HCT116 (cell line): ENCODE measurements at regions not wholly inside any gene's neighbourhood (a gene's known extent, or its start where the extent isn't known, plus 50 kb on each side); places are given as distances from the start of the nearest gene placed in this dataset.

Experiments used
- ATAC-seq: fragments of 200-7000 bp; cut with Tn5 transposase; 2 replicates; pipeline ENCODE4 v1.9.1; 2020; ENCODE audit warnings: mild to moderate bottlenecking, moderate library complexity
- BruUV-seq: library from RNA; stranded (reverse); fragments of 400-500 nt; replicated peaks from 2 replicates; lab custom pipeline; 2021; lab: Mats Ljungman, UMichigan
- CTCF ChIA-PET: fragments of 300-600 bp; sonication (Branson Sonifier 250); formaldehyde crosslinking; loops from one replicate; lab custom pipeline; 2021; ENCODE audit warnings: antibody characterized with exemption; lab: Charles Lee
- POLR2A ChIA-PET: fragments of 300-600, 350-600 bp; sonication (Branson Sonifier 250); formaldehyde crosslinking; loops from one replicate; lab custom pipeline; 2021; ENCODE audit warnings: antibody characterized with exemption; lab: Charles Lee
- RAD21 ChIA-PET, 2 experiments: fragments of 300-600 bp; sonication (Branson Sonifier 250); formaldehyde crosslinking; loops; one replicate each; lab custom pipeline; 2023; ENCODE audit warnings: low total read pairs in 2 of 2; ENCODE audit not compliant: uncharacterized antibody in 2 of 2, unreplicated experiment in 2 of 2, low non-redundant PET in 1 of 2; lab: Charles Lee
- DNase-seq: peaks from one replicate; pipeline ENCODE4 v3.0.0-alpha.2; 2010; ENCODE audit warnings: low read depth, low spot score
- H2AFZ ChIP-seq: fragments of 200-600 bp; shearing (Covaris generic), sonication (generic); 2 replicates; pipeline ENCODE4 v1.6.1; 2017; ENCODE audit warnings: low read depth, mixed run types, mixed read lengths, antibody characterized with exemption, low read length; ENCODE audit not compliant: poor library complexity, severe bottlenecking
- H3K27ac ChIP-seq: 2 replicates; pipeline ENCODE4 v1.5.1; 2012; ENCODE audit warnings: low read depth, low read length
- H3K27me3 ChIP-seq: fragments of 200-600 bp; sonication (generic); 2 replicates; pipeline ENCODE4 v1.6.1; 2016; ENCODE audit warnings: mixed run types, low read length, mixed read lengths; ENCODE audit not compliant: insufficient read depth
- H3K36me3 ChIP-seq, 2 experiments: fragments of 200-500 bp in 1 of 2; fragments of 200-600 bp in 1 of 2; sonication (Bioruptor generic) in 1 of 2; sonication (generic) in 1 of 2; 2 replicates each; pipeline versions ENCODE4 v1.5.1 to v1.6.1; 2014 to 2016; ENCODE audit warnings: low read length in 2 of 2, inconsistent platforms in 1 of 2, mixed read lengths in 1 of 2, mixed run types in 1 of 2; ENCODE audit not compliant: insufficient read depth in 2 of 2, control insufficient read depth in 1 of 2
- H3K4me1 ChIP-seq, 2 experiments: fragments of 200-600 bp in 1 of 2; sonication (generic) in 1 of 2; 2 replicates each; pipeline versions ENCODE4 v1.5.1 to v1.6.1; 2012 to 2017; ENCODE audit warnings: low read length in 2 of 2, inconsistent platforms in 1 of 2, mild to moderate bottlenecking in 1 of 2, mixed read lengths in 1 of 2, mixed run types in 1 of 2, moderate library complexity in 1 of 2; ENCODE audit not compliant: insufficient read depth in 2 of 2, control insufficient read depth in 1 of 2
- H3K4me2 ChIP-seq: fragments of 200-600 bp; sonication (generic); 2 replicates; pipeline ENCODE4 v1.6.1; 2017; ENCODE audit warnings: mixed run types, low read length, mixed read lengths
- H3K4me3 ChIP-seq, 2 experiments: fragments of 200-600 bp in 1 of 2; sonication (generic) in 1 of 2; replicated peaks in 1 of 2; 2 replicates each; pipeline ENCODE4 v1.5.1; 2011 to 2016; ENCODE audit warnings: low read length in 2 of 2, control low read depth in 1 of 2, low read depth in 1 of 2, mild to moderate bottlenecking in 1 of 2, mixed read lengths in 1 of 2, mixed run types in 1 of 2
- H3K79me2 ChIP-seq: fragments of 200-600 bp; sonication (generic); 2 replicates; pipeline ENCODE4 v1.6.1; 2017; ENCODE audit warnings: mild to moderate bottlenecking, mixed run types, low read length, moderate library complexity, mixed read lengths; ENCODE audit not compliant: insufficient read depth
- H3K9ac ChIP-seq: fragments of 200-600 bp; sonication (generic); 2 replicates; pipeline ENCODE4 v1.6.1; 2016; ENCODE audit warnings: low read length, mixed read lengths
- H3K9me2 ChIP-seq: fragments of 200-600 bp; sonication (generic), shearing (Covaris generic); 2 replicates; pipeline ENCODE4 v1.6.1; 2017; ENCODE audit warnings: mixed run types, mild to moderate bottlenecking, moderate library complexity; ENCODE audit not compliant: insufficient read depth
- H3K9me3 ChIP-seq, 2 experiments: fragments of 200-500 bp in 1 of 2; fragments of 200-600 bp in 1 of 2; sonication (Bioruptor generic) in 1 of 2; sonication (generic) in 1 of 2; 2 replicates each; pipeline ENCODE4 v1.6.1; 2014 to 2017; ENCODE audit warnings: low read length in 2 of 2, mixed read lengths in 2 of 2, inconsistent platforms in 1 of 2, low read depth in 1 of 2, mild to moderate bottlenecking in 1 of 2, mixed run types in 1 of 2, moderate library complexity in 1 of 2; ENCODE audit not compliant: control insufficient read depth in 1 of 2, insufficient read depth in 1 of 2
- H4K20me1 ChIP-seq: fragments of 200-600 bp; sonication (generic), shearing (Covaris generic); 2 replicates; pipeline ENCODE4 v1.6.1; 2017; ENCODE audit warnings: mixed run types, mild to moderate bottlenecking, moderate library complexity; ENCODE audit not compliant: insufficient read depth
- CBX3 ChIP-seq: IDR thresholded peaks from 2 replicates; pipeline ENCODE4 v1.6.1; 2012; ENCODE audit warnings: low read depth
- CEBPB ChIP-seq: IDR thresholded peaks from 2 replicates; pipeline ENCODE4 v1.6.1; 2012; ENCODE audit warnings: low read depth
- EGR1 ChIP-seq: IDR thresholded peaks from 2 replicates; pipeline ENCODE4 v1.6.1; 2012; ENCODE audit warnings: low read depth
- ELF1 ChIP-seq: IDR thresholded peaks from 2 replicates; pipeline ENCODE4 v1.6.1; 2012; ENCODE audit warnings: low read depth, borderline replicate concordance
- EZH2 ChIP-seq: fragments of 200-600 bp; sonication (generic); IDR thresholded peaks from 2 replicates; pipeline ENCODE4 v1.6.1; 2017; ENCODE audit warnings: antibody characterized with exemption, mixed run types
- FOSL1 ChIP-seq: IDR thresholded peaks from 2 replicates; pipeline ENCODE4 v1.6.1; 2012; ENCODE audit warnings: low read depth
- RAD21 ChIP-seq: IDR thresholded peaks from 2 replicates; pipeline ENCODE4 v1.6.1; 2012; ENCODE audit warnings: low read depth, mild to moderate bottlenecking
- SIN3A ChIP-seq: IDR thresholded peaks from 2 replicates; pipeline ENCODE4 v1.6.1; 2012; ENCODE audit warnings: low read depth
- ZFX ChIP-seq: fragments of 450-650 bp; IDR thresholded peaks from 2 replicates; pipeline ENCODE4 v1.6.1; 2017
- intact Hi-C: fragments of 100-400 bp; cut with micrococcal nuclease; formaldehyde crosslinking; loops from 2 replicates; pipeline ENCODE4 v1.10.0; 2022
- TF ChIP-seq, protein P1 (sequence below): IDR thresholded peaks from 2 replicates; pipeline ENCODE4 v1.6.1; 2012; ENCODE audit warnings: low read depth
- TF ChIP-seq, protein P2 (sequence below), 3 experiments: fragments of 200-600 bp in 1 of 3; sonication (generic) in 1 of 3; IDR thresholded peaks in 2 of 3; conservative IDR thresholded peaks in 1 of 3; 2 replicates each; pipeline ENCODE4 v1.5.1; 2012 to 2017; ENCODE audit warnings: low read depth in 2 of 3, low read length in 2 of 3, antibody characterized with exemption in 1 of 3, borderline replicate concordance in 1 of 3, control low read depth in 1 of 3, mild to moderate bottlenecking in 1 of 3, mixed read lengths in 1 of 3, mixed run types in 1 of 3, moderate library complexity in 1 of 3; ENCODE audit not compliant: insufficient read depth in 1 of 3

DNA sequence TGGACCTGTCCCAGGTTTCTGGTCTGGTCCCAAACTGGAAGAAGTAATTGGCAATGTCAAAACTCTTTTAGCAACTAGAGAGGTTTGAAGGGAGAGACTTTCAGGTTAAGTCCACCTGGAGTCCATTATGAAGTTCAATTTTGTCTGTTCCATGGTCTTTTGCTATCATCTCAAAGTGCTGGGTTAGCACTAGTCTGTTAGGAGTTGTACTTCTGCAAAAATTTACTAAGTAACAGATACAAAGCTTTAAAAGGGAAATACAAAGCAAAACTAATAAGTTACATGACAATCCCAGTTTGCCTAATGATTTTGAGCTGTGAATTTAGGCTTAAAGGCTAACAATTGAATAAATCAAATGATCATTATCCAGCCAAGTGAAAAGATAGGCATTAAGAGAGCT is 643.9 kb downstream of the C12orf50 start:
- H3K36me3 ChIP-seq, result no peaks in the 10 kb centered on the region
- H3K4me3 ChIP-seq, result no peak overlapping the region
- no peaks in the 10 kb centered on the region for H3K9me3 ChIP-seq
- H3K27me3 ChIP-seq, result no peaks in the 10 kb centered on the region
- H3K9ac ChIP-seq, result no peak overlapping the region
- TF ChIP-seq, protein P1, sequence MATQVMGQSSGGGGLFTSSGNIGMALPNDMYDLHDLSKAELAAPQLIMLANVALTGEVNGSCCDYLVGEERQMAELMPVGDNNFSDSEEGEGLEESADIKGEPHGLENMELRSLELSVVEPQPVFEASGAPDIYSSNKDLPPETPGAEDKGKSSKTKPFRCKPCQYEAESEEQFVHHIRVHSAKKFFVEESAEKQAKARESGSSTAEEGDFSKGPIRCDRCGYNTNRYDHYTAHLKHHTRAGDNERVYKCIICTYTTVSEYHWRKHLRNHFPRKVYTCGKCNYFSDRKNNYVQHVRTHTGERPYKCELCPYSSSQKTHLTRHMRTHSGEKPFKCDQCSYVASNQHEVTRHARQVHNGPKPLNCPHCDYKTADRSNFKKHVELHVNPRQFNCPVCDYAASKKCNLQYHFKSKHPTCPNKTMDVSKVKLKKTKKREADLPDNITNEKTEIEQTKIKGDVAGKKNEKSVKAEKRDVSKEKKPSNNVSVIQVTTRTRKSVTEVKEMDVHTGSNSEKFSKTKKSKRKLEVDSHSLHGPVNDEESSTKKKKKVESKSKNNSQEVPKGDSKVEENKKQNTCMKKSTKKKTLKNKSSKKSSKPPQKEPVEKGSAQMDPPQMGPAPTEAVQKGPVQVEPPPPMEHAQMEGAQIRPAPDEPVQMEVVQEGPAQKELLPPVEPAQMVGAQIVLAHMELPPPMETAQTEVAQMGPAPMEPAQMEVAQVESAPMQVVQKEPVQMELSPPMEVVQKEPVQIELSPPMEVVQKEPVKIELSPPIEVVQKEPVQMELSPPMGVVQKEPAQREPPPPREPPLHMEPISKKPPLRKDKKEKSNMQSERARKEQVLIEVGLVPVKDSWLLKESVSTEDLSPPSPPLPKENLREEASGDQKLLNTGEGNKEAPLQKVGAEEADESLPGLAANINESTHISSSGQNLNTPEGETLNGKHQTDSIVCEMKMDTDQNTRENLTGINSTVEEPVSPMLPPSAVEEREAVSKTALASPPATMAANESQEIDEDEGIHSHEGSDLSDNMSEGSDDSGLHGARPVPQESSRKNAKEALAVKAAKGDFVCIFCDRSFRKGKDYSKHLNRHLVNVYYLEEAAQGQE, result no peak
- TF ChIP-seq ELF1, result no peak
- TF ChIP-seq, protein P2, sequence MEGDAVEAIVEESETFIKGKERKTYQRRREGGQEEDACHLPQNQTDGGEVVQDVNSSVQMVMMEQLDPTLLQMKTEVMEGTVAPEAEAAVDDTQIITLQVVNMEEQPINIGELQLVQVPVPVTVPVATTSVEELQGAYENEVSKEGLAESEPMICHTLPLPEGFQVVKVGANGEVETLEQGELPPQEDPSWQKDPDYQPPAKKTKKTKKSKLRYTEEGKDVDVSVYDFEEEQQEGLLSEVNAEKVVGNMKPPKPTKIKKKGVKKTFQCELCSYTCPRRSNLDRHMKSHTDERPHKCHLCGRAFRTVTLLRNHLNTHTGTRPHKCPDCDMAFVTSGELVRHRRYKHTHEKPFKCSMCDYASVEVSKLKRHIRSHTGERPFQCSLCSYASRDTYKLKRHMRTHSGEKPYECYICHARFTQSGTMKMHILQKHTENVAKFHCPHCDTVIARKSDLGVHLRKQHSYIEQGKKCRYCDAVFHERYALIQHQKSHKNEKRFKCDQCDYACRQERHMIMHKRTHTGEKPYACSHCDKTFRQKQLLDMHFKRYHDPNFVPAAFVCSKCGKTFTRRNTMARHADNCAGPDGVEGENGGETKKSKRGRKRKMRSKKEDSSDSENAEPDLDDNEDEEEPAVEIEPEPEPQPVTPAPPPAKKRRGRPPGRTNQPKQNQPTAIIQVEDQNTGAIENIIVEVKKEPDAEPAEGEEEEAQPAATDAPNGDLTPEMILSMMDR (IDR thresholded peaks at IDR 0.05 in 2 of 3, conservative IDR thresholded peaks at IDR 0.05 in 1 of 3; ENCODE audit: borderline replicate concordance in 1 of 3, insufficient read depth in 1 of 3, low read depth in 2 of 3, low read length in 2 of 3), result no peak
- TF ChIP-seq EGR1, result no peak
- TF ChIP-seq CEBPB, result no peak
- TF ChIP-seq EZH2, result no peak
- no peak for TF ChIP-seq ZFX
- no peak for TF ChIP-seq CBX3
- no peak for TF ChIP-seq FOSL1
- TF ChIP-seq SIN3A, result no peak
- TF ChIP-seq RAD21, result no peak
- TF ChIP-seq, all 23 proteins: peak for 0
- RAD21 ChIA-PET, result no interaction called here
- POLR2A ChIA-PET, result no interaction called here
- H3K79me2 ChIP-seq, result no peaks in the 10 kb centered on the region
- H3K4me2 ChIP-seq, result no peak overlapping the region
- DNase-seq, result no peak
- no peaks in the 10 kb centered on the region for H4K20me1 ChIP-seq
- peaks cover 0 to 10% of the 10 kb centered on the region in 2 experiments; a peak in 2 of 4 replicates for H3K4me1 ChIP-seq
- CTCF ChIA-PET, result no interaction called here
- intact Hi-C loops, result no loop called here
- no peak overlapping the region for H2AFZ ChIP-seq
- H3K27ac ChIP-seq, result no peak overlapping the region
- ATAC-seq, result no peak
- BruUV-seq, result no TSS peak
- no peaks in the 10 kb centered on the region for H3K9me2 ChIP-seq
